Dendritic cell treated with granulocyte-macrophage colony-stimulating factor and Interleukin-4, amounts not matched to agents 40 ng/mL and 50 ng/mL, for 4 days (primary cell): ENCODE measurements at regions not wholly inside any gene's neighbourhood (a gene's known extent, or its start where the extent isn't known, plus 50 kb on each side); places are given as distances from the start of the nearest gene placed in this dataset.
A peak's percentile ranks its signal among the peaks of the same experiment; 100 is the strongest.

Source experiments
- H3K27ac Mint-ChIP-seq: one replicate; pipeline ENCODE4 v1.8.0; 2022; ENCODE audit warnings: mild to moderate bottlenecking, mixed read lengths
- H3K27me3 Mint-ChIP-seq: one replicate; pipeline ENCODE4 v1.8.0; 2022; ENCODE audit warnings: mild to moderate bottlenecking, mixed read lengths
- H3K36me3 Mint-ChIP-seq: one replicate; pipeline ENCODE4 v1.8.0; 2022; ENCODE audit warnings: low read depth, mixed read lengths
- H3K4me1 Mint-ChIP-seq: one replicate; pipeline ENCODE4 v1.8.0; 2022; ENCODE audit warnings: low read depth, mixed read lengths
- H3K4me3 Mint-ChIP-seq: one replicate; pipeline ENCODE4 v1.8.0; 2022; ENCODE audit warnings: mild to moderate bottlenecking, moderate library complexity, mixed read lengths
- H3K9me3 Mint-ChIP-seq: one replicate; pipeline ENCODE4 v1.8.0; 2022; ENCODE audit warnings: mixed read lengths
- intact Hi-C: fragments of 100-400 bp; cut with micrococcal nuclease; formaldehyde crosslinking; loops from one replicate; pipeline ENCODE4 v1.15.0; 2022

- Mint-ChIP-seq H3K4me1 (peaks cover 52% of the 10 kb centered on the region), H3K36me3 (no peaks in the 10 kb centered on the region), H3K4me3 (no peak overlapping the region), H3K9me3 (peaks cover 12% of the 10 kb centered on the region), H3K27me3 (peaks cover 14% of the 10 kb centered on the region), H3K27ac (peak overlapping the region; percentile 76)
- intact Hi-C loops, result loop anchor here (5.0 kb wide), 1 partner anchor 35 kb away; no protein-coding TSS in a partner anchor
These were observed 133.1 kb upstream of the PPP1R3A start for GRCh38 chr7:114051871-114052331.

- no peak overlapping the region for H3K27ac Mint-ChIP-seq
- H3K36me3 Mint-ChIP-seq, result no peaks in the 10 kb centered on the region
These were observed 131.8 kb upstream of the PPP1R3A start for GRCh38 chr7:114050571-114050970.

GRCh38 chr7:114048386-114049235, 129.8 kb upstream of the PPP1R3A start:
- H3K4me1 Mint-ChIP-seq, result peaks cover 49% of the 10 kb centered on the region
- H3K36me3 Mint-ChIP-seq, result no peaks in the 10 kb centered on the region
- peak overlapping the region; percentile 50 for H3K27ac Mint-ChIP-seq
- H3K9me3 Mint-ChIP-seq, result no peaks in the 10 kb centered on the region
- H3K27me3 Mint-ChIP-seq, result peaks cover 8% of the 10 kb centered on the region
- intact Hi-C loops, result no loop called here
- peak overlapping the region; percentile 39 for H3K4me3 Mint-ChIP-seq

More at GRCh38 chr7:114050571-114050970, 131.8 kb upstream of the PPP1R3A start:
- H3K4me3 Mint-ChIP-seq, result no peak overlapping the region
- H3K9me3 Mint-ChIP-seq, result no peaks in the 10 kb centered on the region
- intact Hi-C loops, result loop anchor here (5.0 kb wide), 1 partner anchor 37 kb away; no protein-coding TSS in a partner anchor
- H3K4me1 Mint-ChIP-seq, result peaks cover 49% of the 10 kb centered on the region
- H3K27me3 Mint-ChIP-seq, result peaks cover 11% of the 10 kb centered on the region

- peaks cover 43% of the 10 kb centered on the region for H3K4me1 Mint-ChIP-seq
- no peaks in the 10 kb centered on the region for H3K36me3 Mint-ChIP-seq
- H3K27me3 Mint-ChIP-seq, result peaks cover 5% of the 10 kb centered on the region
- H3K9me3 Mint-ChIP-seq, result no peaks in the 10 kb centered on the region
- intact Hi-C loops, result no loop called here
- H3K4me3 Mint-ChIP-seq, result no peak overlapping the region
- peak overlapping the region; percentile 50 for H3K27ac Mint-ChIP-seq
These were observed 129.1 kb upstream of the PPP1R3A start for GRCh38 chr7:114047889-114048288.

GRCh38 chr7:114033475-114033874, 114.7 kb upstream of the PPP1R3A start:
- Mint-ChIP-seq H3K9me3 (no peaks in the 10 kb centered on the region), H3K4me3 (no peak overlapping the region), H3K36me3 (no peaks in the 10 kb centered on the region), H3K27ac (no peak overlapping the region), H3K4me1 (no peaks in the 10 kb centered on the region), H3K27me3 (no peaks in the 10 kb centered on the region)
- intact Hi-C loops, result no loop called here

GRCh38 chr7:114026486-114027089, 107.8 kb upstream of the PPP1R3A start:
- H3K4me3 Mint-ChIP-seq, result no peak overlapping the region
- no peaks in the 10 kb centered on the region for H3K9me3 Mint-ChIP-seq
- no peaks in the 10 kb centered on the region for H3K36me3 Mint-ChIP-seq
- H3K4me1 Mint-ChIP-seq, result no peaks in the 10 kb centered on the region
- H3K27me3 Mint-ChIP-seq, result no peaks in the 10 kb centered on the region
- H3K27ac Mint-ChIP-seq, result no peak overlapping the region
- intact Hi-C loops, result loop anchor here (5.0 to 10.0 kb wide), 5 partner anchors 48 to 836 kb away; no protein-coding TSS in a partner anchor

- H3K4me3 Mint-ChIP-seq, result no peak overlapping the region
- H3K9me3 Mint-ChIP-seq, result no peaks in the 10 kb centered on the region
- H3K27ac Mint-ChIP-seq, result no peak overlapping the region
- no peaks in the 10 kb centered on the region for H3K4me1 Mint-ChIP-seq
- intact Hi-C loops, result loop anchor here (10.0 kb wide), 3 partner anchors 54 to 634 kb away; no protein-coding TSS in a partner anchor
- no peaks in the 10 kb centered on the region for H3K36me3 Mint-ChIP-seq
- peaks cover 2% of the 10 kb centered on the region for H3K27me3 Mint-ChIP-seq
These were observed 102.3 kb upstream of the PPP1R3A start for GRCh38 chr7:114021135-114021534.

GRCh38 chr7:114008696-114009095, 89.9 kb upstream of the PPP1R3A start:
- Mint-ChIP-seq H3K9me3 (peaks cover 3% of the 10 kb centered on the region), H3K36me3 (no peaks in the 10 kb centered on the region), H3K4me1 (no peaks in the 10 kb centered on the region), H3K27ac (no peak overlapping the region), H3K4me3 (no peak overlapping the region), H3K27me3 (no peaks in the 10 kb centered on the region)
- intact Hi-C loops, result no loop called here

- H3K36me3 Mint-ChIP-seq, result no peaks in the 10 kb centered on the region
- no peak overlapping the region for H3K4me3 Mint-ChIP-seq
- intact Hi-C loops, result no loop called here
- no peak overlapping the region for H3K27ac Mint-ChIP-seq
- H3K27me3 Mint-ChIP-seq, result no peaks in the 10 kb centered on the region
- H3K4me1 Mint-ChIP-seq, result no peaks in the 10 kb centered on the region
- peaks cover 14% of the 10 kb centered on the region for H3K9me3 Mint-ChIP-seq
These were observed 88.6 kb upstream of the PPP1R3A start for GRCh38 chr7:114007386-114007785.

GRCh38 chr7:113998934-113999333, 80.1 kb upstream of the PPP1R3A start:
- Mint-ChIP-seq H3K4me3 (no peak overlapping the region), H3K36me3 (no peaks in the 10 kb centered on the region), H3K9me3 (peaks cover 23% of the 10 kb centered on the region), H3K4me1 (no peaks in the 10 kb centered on the region), H3K27ac (no peak overlapping the region), H3K27me3 (no peaks in the 10 kb centered on the region)
- intact Hi-C loops, result no loop called here

- Mint-ChIP-seq H3K36me3 (no peaks in the 10 kb centered on the region), H3K4me1 (no peaks in the 10 kb centered on the region), H3K9me3 (no peaks in the 10 kb centered on the region), H3K4me3 (no peak overlapping the region), H3K27ac (no peak overlapping the region), H3K27me3 (no peaks in the 10 kb centered on the region)
- intact Hi-C loops, result no loop called here
These were observed 77.6 kb upstream of the PPP1R3A start for GRCh38 chr7:113996405-113996804.

- Mint-ChIP-seq H3K4me3 (no peak overlapping the region), H3K4me1 (no peaks in the 10 kb centered on the region), H3K27ac (no peak overlapping the region), H3K36me3 (no peaks in the 10 kb centered on the region), H3K9me3 (peaks cover 6% of the 10 kb centered on the region), H3K27me3 (no peaks in the 10 kb centered on the region)
- intact Hi-C loops, result no loop called here
These were observed 67.4 kb upstream of the PPP1R3A start for GRCh38 chr7:113986216-113986615.

- intact Hi-C loops, result no loop called here
- Mint-ChIP-seq H3K36me3 (no peaks in the 10 kb centered on the region), H3K9me3 (no peaks in the 10 kb centered on the region), H3K27me3 (no peaks in the 10 kb centered on the region), H3K4me1 (no peaks in the 10 kb centered on the region), H3K27ac (no peak overlapping the region), H3K4me3 (no peak overlapping the region)
These were observed 57.7 kb upstream of the PPP1R3A start for GRCh38 chr7:113976508-113976907.

GRCh38 chr7:113968713-113969112, 49.9 kb upstream of the PPP1R3A start:
- H3K27me3 Mint-ChIP-seq, result no peaks in the 10 kb centered on the region
- H3K4me3 Mint-ChIP-seq, result no peak overlapping the region
- no peaks in the 10 kb centered on the region for H3K36me3 Mint-ChIP-seq
- H3K4me1 Mint-ChIP-seq, result no peaks in the 10 kb centered on the region
- H3K27ac Mint-ChIP-seq, result no peak overlapping the region
- intact Hi-C loops, result no loop called here
- H3K9me3 Mint-ChIP-seq, result peaks cover 6% of the 10 kb centered on the region
